ENCODE measurements at regions not wholly inside any gene's neighbourhood (a gene's known extent, or its start where the extent isn't known, plus 50 kb on each side); places are given as distances from the start of the nearest gene placed in this dataset.

GRCh38 chr1:199109160-199109559 is 470.3 kb downstream of the PTPRC start:
- no peak for TF ChIP-seq CTCF (IDR thresholded peaks at IDR 0.05; ENCODE audit: low read length, missing control alignments)
- no peak overlapping the region for H3K4me3 ChIP-seq (replicated peaks; ENCODE audit: low read depth, low read length)
- DNase-seq (ENCODE audit: low read depth), result no peak

- H3K4me3 ChIP-seq (replicated peaks; ENCODE audit: low read depth, low read length), result no peak overlapping the region
- no peak for DNase-seq (ENCODE audit: low read depth)
- no peak for TF ChIP-seq CTCF (IDR thresholded peaks at IDR 0.05; ENCODE audit: low read length, missing control alignments)
Measured at GRCh38 chr1:199112365-199112764, 473.5 kb downstream of the PTPRC start.

- DNase-seq (ENCODE audit: low read depth), result peak; percentile 88
- peak; percentile 97 for TF ChIP-seq CTCF (IDR thresholded peaks at IDR 0.05; ENCODE audit: low read length, missing control alignments)
- H3K4me3 ChIP-seq (replicated peaks; ENCODE audit: low read depth, low read length), result no peak overlapping the region
Measured at GRCh38 chr1:199113265-199113869, 474.5 kb downstream of the PTPRC start.

- no peak overlapping the region for H3K4me3 ChIP-seq (replicated peaks; ENCODE audit: low read depth, low read length)
- DNase-seq (ENCODE audit: low read depth), result no peak
- TF ChIP-seq CTCF (IDR thresholded peaks at IDR 0.05; ENCODE audit: low read length, missing control alignments), result no peak
Measured at GRCh38 chr1:199116488-199116887, 477.6 kb downstream of the PTPRC start.

- no peak overlapping the region for H3K4me3 ChIP-seq (replicated peaks; ENCODE audit: low read depth, low read length)
- no peak for DNase-seq (ENCODE audit: low read depth)
- no peak for TF ChIP-seq CTCF (IDR thresholded peaks at IDR 0.05; ENCODE audit: low read length, missing control alignments)
Measured at GRCh38 chr1:199121047-199121446, 482.2 kb downstream of the PTPRC start.

GRCh38 chr1:199122085-199122484 is 483.2 kb downstream of the PTPRC start:
- no peak overlapping the region for H3K4me3 ChIP-seq (replicated peaks; ENCODE audit: low read depth, low read length)
- no peak for TF ChIP-seq CTCF (IDR thresholded peaks at IDR 0.05; ENCODE audit: low read length, missing control alignments)
- DNase-seq (ENCODE audit: low read depth), result no peak
